Thoracic aorta (tissue), 2 donors: ENCODE measurements at regions not wholly inside any gene's neighbourhood (a gene's known extent, or its start where the extent isn't known, plus 50 kb on each side); places are given as distances from the start of the nearest gene placed in this dataset.

Experiments used
- ATAC-seq: fragments of 150-250 bp; one replicate; pipeline ENCODE4 v1.8.0; 2017; ENCODE audit warnings: low read depth; ENCODE audit not compliant: insufficient number of reproducible peaks, low FRiP score
- DNase-seq: peaks from one replicate; pipeline ENCODE4 v3.0.0-alpha.2; 2020; ENCODE audit warnings: low spot score
- H3K27ac ChIP-seq, 2 donors: fragments of 200-600 bp; sonication (generic); 1 replicate in 1 of 2; 2 replicates in 1 of 2; pipeline ENCODE4 v1.5.1; 2016; ENCODE audit warnings: mild to moderate bottlenecking in 2 of 2, moderate library complexity in 2 of 2
- H3K27me3 ChIP-seq: fragments of 200-600 bp; sonication (generic); replicated peaks from 2 replicates; pipeline ENCODE4 v1.6.0; 2016; ENCODE audit warnings: mild to moderate bottlenecking; ENCODE audit not compliant: insufficient read depth
- H3K36me3 ChIP-seq: fragments of 200-600 bp; sonication (generic); one replicate; pipeline ENCODE4 v1.5.1; 2016
- H3K4me1 ChIP-seq, 2 donors: fragments of 200-600 bp; sonication (generic); 1 replicate in 1 of 2; 2 replicates in 1 of 2; pipeline versions ENCODE4 v1.5.1 to v1.6.0; 2016; ENCODE audit warnings: low read depth in 2 of 2, mild to moderate bottlenecking in 1 of 2; ENCODE audit not compliant: control insufficient read depth in 1 of 2
- H3K4me3 ChIP-seq: fragments of 200-600 bp; sonication (generic); 2 replicates; pipeline ENCODE4 v1.5.1; 2016; ENCODE audit warnings: mild to moderate bottlenecking
- H3K9me3 ChIP-seq: fragments of 200-600 bp; sonication (generic); 2 replicates; pipeline ENCODE4 v1.5.1; 2016
- CTCF ChIP-seq: fragments of 200-600 bp; sonication (generic); IDR thresholded peaks from one replicate; pipeline ENCODE4 v1.5.1; 2019; ENCODE audit warnings: antibody characterized with exemption

DNA sequence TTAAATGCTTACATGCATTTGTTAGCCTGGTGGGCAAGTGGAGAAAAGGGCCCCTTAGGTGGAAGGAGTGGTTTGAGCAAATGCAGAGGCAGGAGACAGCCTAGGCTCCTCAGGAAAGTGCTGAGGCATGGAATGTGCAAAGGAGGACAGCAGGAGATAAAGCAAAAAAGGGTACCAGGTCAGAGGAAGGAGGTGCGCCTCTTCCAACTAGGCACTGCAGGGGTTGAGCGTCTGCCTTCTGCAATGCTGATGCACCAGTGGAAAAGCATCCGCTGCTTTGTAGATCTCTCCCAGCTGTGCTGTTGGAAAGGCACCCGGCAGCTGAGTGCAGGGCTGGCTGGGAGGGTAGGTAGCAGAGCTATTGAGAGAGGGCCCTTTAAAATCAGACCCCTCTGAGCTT, 287.0 kb upstream of the XYLT1 start:
- Histone ChIP-seq H3K36me3 (no peaks in the 10 kb centered on the region), H3K27me3 (no peaks in the 10 kb centered on the region), H3K4me3 (no peak overlapping the region), H3K27ac (no peak overlapping the region), H3K4me1 (no peaks in the 10 kb centered on the region), H3K9me3 (no peaks in the 10 kb centered on the region)
- DNase-seq, result no peak
- no peak for TF ChIP-seq CTCF
- ATAC-seq, result no peak

DNA sequence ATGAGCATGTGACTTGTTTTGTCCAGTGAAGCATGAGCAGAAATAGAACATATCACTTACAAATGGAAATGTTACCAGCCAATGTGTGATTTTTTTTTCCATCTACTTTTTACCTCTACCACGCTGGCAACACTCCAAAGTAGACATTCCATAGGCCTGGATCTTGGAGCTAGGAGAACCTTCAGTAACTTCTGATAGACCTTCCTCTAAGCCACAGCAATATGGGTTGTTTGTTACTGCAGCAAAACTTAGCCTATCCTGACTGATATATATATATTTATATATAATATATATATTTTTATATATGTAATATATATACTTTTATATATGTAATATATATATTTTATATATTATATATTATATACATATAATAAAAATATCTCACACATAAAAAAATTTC, 284.4 kb upstream of the XYLT1 start:
- DNase-seq (no peak), ATAC-seq (no peak)
- no peaks in the 10 kb centered on the region for H3K36me3 ChIP-seq
- H3K27me3 ChIP-seq, result no peaks in the 10 kb centered on the region
- H3K4me3 ChIP-seq, result no peak overlapping the region
- H3K27ac ChIP-seq, result no peak overlapping the region
- H3K9me3 ChIP-seq, result no peaks in the 10 kb centered on the region
- H3K4me1 ChIP-seq, result no peaks in the 10 kb centered on the region
- no peak for TF ChIP-seq CTCF

- DNase-seq, result no peak
- Histone ChIP-seq H3K27ac (no peak overlapping the region), H3K36me3 (no peaks in the 10 kb centered on the region)
Measured at GRCh38 chr16:17753434-17753833, 282.7 kb upstream of the XYLT1 start.

DNA sequence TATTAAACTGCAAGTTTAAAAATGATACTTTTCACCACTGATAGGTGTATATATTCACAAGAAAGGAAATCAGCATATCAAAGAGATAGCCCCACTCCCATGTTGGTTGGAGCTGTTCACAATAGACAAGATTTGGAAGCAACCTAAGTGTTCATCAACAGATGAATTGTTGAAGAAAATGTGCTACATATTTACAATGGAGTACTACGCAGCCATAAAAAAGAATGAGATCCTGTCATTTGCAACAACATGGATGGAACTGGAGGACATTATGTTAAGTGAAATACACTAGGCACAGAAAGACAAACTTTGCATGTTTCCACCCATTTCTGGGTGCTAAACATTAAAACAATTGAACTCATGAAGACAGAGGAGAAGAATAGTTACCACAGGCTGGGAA, 278.9 kb upstream of the XYLT1 start:
- Histone ChIP-seq H3K4me3 (no peak overlapping the region), H3K27ac (no peak overlapping the region), H3K36me3 (no peaks in the 10 kb centered on the region), H3K27me3 (no peaks in the 10 kb centered on the region), H3K9me3 (no peaks in the 10 kb centered on the region), H3K4me1 (no peaks in the 10 kb centered on the region)
- ATAC-seq, result no peak
- no peak for DNase-seq
- no peak for TF ChIP-seq CTCF

More at GRCh38 chr16:17753434-17753833, 282.7 kb upstream of the XYLT1 start:
- no peaks in the 10 kb centered on the region for H3K4me1 ChIP-seq
- TF ChIP-seq CTCF, result no peak
- no peaks in the 10 kb centered on the region for H3K9me3 ChIP-seq
- H3K27me3 ChIP-seq, result no peaks in the 10 kb centered on the region
- no peak overlapping the region for H3K4me3 ChIP-seq
- ATAC-seq, result no peak

GRCh38 chr16:17748044-17748719, 277.4 kb upstream of the XYLT1 start:
- ATAC-seq, result no peak
- H3K4me3 ChIP-seq, result no peak overlapping the region
- H3K36me3 ChIP-seq, result no peaks in the 10 kb centered on the region
- no peaks in the 10 kb centered on the region for H3K27me3 ChIP-seq
- no peaks in the 10 kb centered on the region for H3K9me3 ChIP-seq
- no peak for DNase-seq
- no peak for TF ChIP-seq CTCF
- H3K4me1 ChIP-seq, result no peaks in the 10 kb centered on the region
- H3K27ac ChIP-seq, result no peak overlapping the region
